ENCODE measurements at regions not wholly inside any gene's neighbourhood (a gene's known extent, or its start where the extent isn't known, plus 50 kb on each side); places are given as distances from the start of the nearest gene placed in this dataset.

- Histone ChIP-seq H3K4me1 (ENCODE audit: control insufficient read depth, insufficient read depth, low read length) (no peaks in the 10 kb centered on the region), H4K5ac (ENCODE audit: low read depth, low read length) (no peak overlapping the region), H3K18ac (ENCODE audit: low read depth, low read length) (no peak overlapping the region), H2BK5ac (ENCODE audit: low read depth, low read length, poor library complexity, severe bottlenecking) (peak overlapping the region; percentile 7), H4K91ac (ENCODE audit: insufficient read depth, low read depth, low read length) (no peak overlapping the region), H2AK5ac (ENCODE audit: low read depth, low read length) (no peak overlapping the region), H4K8ac (ENCODE audit: low read depth in 2 of 2, low read length in 2 of 2) (no peak overlapping the region), H3K56ac (ENCODE audit: extremely low read depth, insufficient read depth, low read length) (no peak overlapping the region), H2AFZ (replicated peaks; ENCODE audit: low read length, poor library complexity) (no peak overlapping the region), H3K36me3 (ENCODE audit: control insufficient read depth, insufficient read depth, low read length) (no peaks in the 10 kb centered on the region), H3K4me3 (ENCODE audit: insufficient read depth, low read depth, low read length) (no peak overlapping the region), H3K9me1 (ENCODE audit: insufficient read depth, low read length) (peaks cover 5% of the 10 kb centered on the region; the same call in 1 of the 2 replicates), H2AK9ac (replicated peaks; ENCODE audit: low read depth, low read length, poor library complexity) (no peak overlapping the region), H2BK120ac (ENCODE audit: low read depth, low read length) (peak overlapping the region; percentile 21; the same call in 1 of the 2 replicates), H3K9ac (ENCODE audit: low read depth, low read length) (no peak overlapping the region), H3K4me2 (ENCODE audit: low read depth, low read length) (no peak overlapping the region), H3K23ac (ENCODE audit: low read depth, low read length) (no peak overlapping the region), H2BK20ac (ENCODE audit: low read depth, low read length) (no peak overlapping the region), H3K27ac (ENCODE audit: insufficient read depth, low read length) (no peak overlapping the region), H3K27me3 (ENCODE audit: control insufficient read depth, insufficient read depth, low read length) (no peaks in the 10 kb centered on the region), H3K9me3 (ENCODE audit: control insufficient read depth, insufficient read depth, low read length) (0 out of 2 replicates have a peak, but pooled peaks cover 1% of the 10 kb centered on the region), H3K4ac (ENCODE audit: low read depth, low read length) (no peak overlapping the region), H3K14ac (replicated peaks; ENCODE audit: low read depth, low read length) (no peak overlapping the region), H3K79me1 (ENCODE audit: low read depth in 1 of 2, low read length in 2 of 2) (no peaks in the 10 kb centered on the region), H4K20me1 (ENCODE audit: insufficient read depth, low read length) (no peaks in the 10 kb centered on the region), H2BK15ac (ENCODE audit: low read depth, low read length) (peak overlapping the region; percentile 84; the same call in 1 of the 3 replicates)
- POLR2A ChIA-PET (ENCODE audit: unreplicated experiment) = no interaction called here
- peak; percentile 73 for DNase-seq
- dilution Hi-C loops (cut with HindIII; ENCODE audit: low sequenced_read_pairs, unreplicated experiment) (no loop called here), intact Hi-C loops (cut with micrococcal nuclease) (no loop called here), in situ Hi-C loops (cut with MboI; ENCODE audit: low sequenced_read_pairs) (no loop called here)
- 89% methylated on average over 1 of the region's 4 CpGs; no CpG with 5 or more reads in 1 of the 2 experiments for WGBS, 2 experiments (ENCODE audit: extremely low coverage in 2 of 2, insufficient read length in 1 of 2)
- CTCF ChIA-PET = no interaction called here
- BruUV-seq (replicated peaks) = no TSS peak
- TF ChIP-seq SMC3 (IDR thresholded peaks at IDR 0.05; ENCODE audit: low read depth, low read length) (no peak), POLR2A (IDR thresholded peaks at IDR 0.05; ENCODE audit: low read depth, low read length) (no peak), RFX5 (IDR thresholded peaks at IDR 0.05; ENCODE audit: low read depth, low read length) (no peak), MAZ (IDR thresholded peaks at IDR 0.05; ENCODE audit: borderline replicate concordance, low read depth, low read length) (no peak), ELK1 (IDR thresholded peaks at IDR 0.05; ENCODE audit: borderline replicate concordance, low read depth, low read length) (no peak), NFE2L2 (IDR thresholded peaks at IDR 0.05; ENCODE audit: low read depth, low read length) (no peak), MXI1 (IDR thresholded peaks at IDR 0.05; ENCODE audit: borderline replicate concordance, low read depth, low read length) (no peak), USF2 (IDR thresholded peaks at IDR 0.05; ENCODE audit: low read depth, low read length) (no peak)
- ATAC-seq (ENCODE audit: low read depth) = peak; percentile 94
These were observed 79.8 kb upstream of the HMCN1 start for GRCh38 chr1:185654199-185654951.

Data from IMR-90 (cell line).